OCI-LY7 (cell line): ENCODE measurements at regions not wholly inside any gene's neighbourhood (a gene's known extent, or its start where the extent isn't known, plus 50 kb on each side); places are given as distances from the start of the nearest gene placed in this dataset.

ENCODE experiments used
- CTCF ChIP-seq: fragments of 200-600 bp; sonication (generic); conservative IDR thresholded peaks from 2 replicates; pipeline ENCODE4 v1.5.1; 2014; ENCODE audit warnings: mild to moderate bottlenecking, antibody characterized with exemption, low read length, moderate library complexity, mixed read lengths
- EZH2phosphoT487 ChIP-seq: fragments of 200-600 bp; sonication (generic); IDR thresholded peaks from 2 replicates; pipeline ENCODE4 v1.6.1; 2018; ENCODE audit warnings: low read depth, borderline replicate concordance, mild to moderate bottlenecking, mixed run types, antibody characterized with exemption, low read length, moderate library complexity, mixed read lengths

- TF ChIP-seq CTCF (no peak), EZH2phosphoT487 (no peak)
Measured at GRCh38 chr17:49907279-49907678, 59.4 kb upstream of the TAC4 start.
